ENCODE measurements at regions not wholly inside any gene's neighbourhood (a gene's known extent, or its start where the extent isn't known, plus 50 kb on each side); places are given as distances from the start of the nearest gene placed in this dataset.

GRCh38 chr12:71024281-71024680 is 103.7 kb upstream of the PTPRR start:
- FAIRE-seq (no peak), DNase-seq (ENCODE audit: low spot score) (no peak), ATAC-seq (no peak)
- BruUV-seq (replicated peaks) = no TSS peak
- ChIA-PET CTCF (ENCODE audit: low intra/inter-chr PET ratio, low total read pairs) (no interaction called here), POLR2A (no interaction called here)
- Histone ChIP-seq H3K27me3 (ENCODE audit: control insufficient read depth in 1 of 2, insufficient read depth in 2 of 2, low read length in 2 of 2) (no peaks in the 10 kb centered on the region; a peak in 1 of 5 replicates), H3K4me2 (ENCODE audit: low read depth, low read length) (no peak overlapping the region), H4K20me1 (ENCODE audit: insufficient read depth, low read length) (no peaks in the 10 kb centered on the region), H3K4me1 (ENCODE audit: insufficient read depth, low read length) (no peaks in the 10 kb centered on the region), H2AFZ (ENCODE audit: low read length) (no peak overlapping the region), H3K36me3 (replicated peaks in 1 of 2; ENCODE audit: control insufficient read depth in 1 of 2, insufficient read depth in 2 of 2, low read length in 2 of 2) (no peaks in the 10 kb centered on the region), H3K9me3 (ENCODE audit: low read length) (no peaks in the 10 kb centered on the region), H3K9ac (ENCODE audit: insufficient read depth, low read depth, low read length) (no peak overlapping the region), H3K4me3 (replicated peaks in 1 of 3; ENCODE audit: insufficient read depth in 1 of 3, low read depth in 2 of 3, low read length in 3 of 3) (no peak overlapping the region), H3K27ac (ENCODE audit: extremely low read length, insufficient read depth, low read length) (no peak overlapping the region), H3K79me2 (ENCODE audit: insufficient read depth, low read length) (no peaks in the 10 kb centered on the region)
- in situ Hi-C loops (cut with HindIII; ENCODE audit: extremely low pct_ligation_motif_present, low pct_unique_long_range_greater_than_20kb) (loop anchor here (25.0 kb wide), 1 partner anchor 287 kb away; no protein-coding TSS in a partner anchor), intact Hi-C loops (cut with micrococcal nuclease; ENCODE audit: unreplicated experiment) (no loop called here)
- TF ChIP-seq KLF6 (CRISPR knock-in tag; IDR thresholded peaks at IDR 0.05) (no peak), RBFOX2 (IDR thresholded peaks at IDR 0.05; ENCODE audit: low read depth, low read length) (no peak), ARNT2 (CRISPR knock-in tag; IDR thresholded peaks at IDR 0.05; ENCODE audit: low read depth) (no peak), HDAC2 (CRISPR knock-in tag; IDR thresholded peaks at IDR 0.05) (no peak), ZBTB38 (CRISPR knock-in tag; IDR thresholded peaks at IDR 0.05) (no peak), ZNF619 (CRISPR knock-in tag; IDR thresholded peaks at IDR 0.05) (no peak), ZSCAN29 (CRISPR knock-in tag; conservative IDR thresholded peaks at IDR 0.05) (no peak), PATZ1 (CRISPR knock-in tag; IDR thresholded peaks at IDR 0.05) (no peak), TFDP1 (CRISPR knock-in tag; IDR thresholded peaks at IDR 0.05; ENCODE audit: borderline replicate concordance) (no peak), GZF1 (CRISPR knock-in tag; IDR thresholded peaks at IDR 0.05) (no peak), IRX3 (CRISPR knock-in tag; IDR thresholded peaks at IDR 0.05; ENCODE audit: borderline replicate concordance, low read depth) (no peak), SAFB2 (CRISPR knock-in tag; IDR thresholded peaks at IDR 0.05; ENCODE audit: borderline replicate concordance, low read depth) (no peak), HNF4A (CRISPR knock-in tag; IDR thresholded peaks at IDR 0.05) (no peak), FIP1L1 (IDR thresholded peaks at IDR 0.05; ENCODE audit: borderline replicate concordance, insufficient read depth, low read depth, low read length) (no peak), AHDC1 (CRISPR knock-in tag; IDR thresholded peaks at IDR 0.05; ENCODE audit: borderline replicate concordance) (no peak)
- WGBS (ENCODE audit: low lambda C conversion rate) = 39% methylated on average over 5 of the region's 5 CpGs
